ENCODE measurements at regions not wholly inside any gene's neighbourhood (a gene's known extent, or its start where the extent isn't known, plus 50 kb on each side); places are given as distances from the start of the nearest gene placed in this dataset.

- TF ChIP-seq CTCF (IDR thresholded peaks at IDR 0.05) (no peak), EZH2 (IDR thresholded peaks at IDR 0.05; ENCODE audit: borderline replicate concordance, insufficient read depth, low read depth, low read length, poor library complexity, severe bottlenecking) (no peak)
These were observed 197.4 kb upstream of the POU3F2 start for GRCh38 chr6:98636941-98637340.

Data from B cell (primary cell).